ENCODE measurements at regions not wholly inside any gene's neighbourhood (a gene's known extent, or its start where the extent isn't known, plus 50 kb on each side); places are given as distances from the start of the nearest gene placed in this dataset.

DNA sequence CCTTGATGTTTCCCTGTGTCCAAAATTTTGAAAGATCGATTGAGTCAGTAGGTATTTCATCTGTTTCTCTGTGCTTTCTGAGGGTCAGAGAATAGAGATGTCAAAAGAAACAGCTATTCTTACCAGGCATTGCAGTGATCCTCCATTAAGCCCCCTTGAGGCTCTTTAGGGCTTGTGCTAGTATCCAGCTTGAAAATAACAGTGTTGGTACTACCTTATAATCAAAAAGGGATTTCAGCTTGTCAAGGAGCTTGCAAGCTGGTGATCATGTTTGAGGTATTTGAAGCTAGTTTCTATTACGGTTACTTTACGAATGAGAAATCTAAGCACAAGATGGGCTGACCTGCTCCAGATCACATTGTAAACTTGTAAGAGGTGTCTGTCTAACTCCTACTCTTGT lies 103.4 kb downstream of the EDEM1 start:
- Histone ChIP-seq H3K36me3 (no peaks in the 10 kb centered on the region), H3K4me1 (no peaks in the 10 kb centered on the region), H3K27ac (no peak overlapping the region), H3K27me3 (no peaks in the 10 kb centered on the region), H3K9me3 (peaks cover 0 to 9% of the 10 kb centered on the region in 2 donors), H3K4me3 (no peak overlapping the region)
- ATAC-seq (no peak), DNase-seq (no peak)
- TF ChIP-seq, protein P1, sequence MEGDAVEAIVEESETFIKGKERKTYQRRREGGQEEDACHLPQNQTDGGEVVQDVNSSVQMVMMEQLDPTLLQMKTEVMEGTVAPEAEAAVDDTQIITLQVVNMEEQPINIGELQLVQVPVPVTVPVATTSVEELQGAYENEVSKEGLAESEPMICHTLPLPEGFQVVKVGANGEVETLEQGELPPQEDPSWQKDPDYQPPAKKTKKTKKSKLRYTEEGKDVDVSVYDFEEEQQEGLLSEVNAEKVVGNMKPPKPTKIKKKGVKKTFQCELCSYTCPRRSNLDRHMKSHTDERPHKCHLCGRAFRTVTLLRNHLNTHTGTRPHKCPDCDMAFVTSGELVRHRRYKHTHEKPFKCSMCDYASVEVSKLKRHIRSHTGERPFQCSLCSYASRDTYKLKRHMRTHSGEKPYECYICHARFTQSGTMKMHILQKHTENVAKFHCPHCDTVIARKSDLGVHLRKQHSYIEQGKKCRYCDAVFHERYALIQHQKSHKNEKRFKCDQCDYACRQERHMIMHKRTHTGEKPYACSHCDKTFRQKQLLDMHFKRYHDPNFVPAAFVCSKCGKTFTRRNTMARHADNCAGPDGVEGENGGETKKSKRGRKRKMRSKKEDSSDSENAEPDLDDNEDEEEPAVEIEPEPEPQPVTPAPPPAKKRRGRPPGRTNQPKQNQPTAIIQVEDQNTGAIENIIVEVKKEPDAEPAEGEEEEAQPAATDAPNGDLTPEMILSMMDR (IDR thresholded peaks at IDR 0.05): no peak
- intact Hi-C loops (cut with DNase I): no loop called here

GRCh38 chr3:5292512-5292911 lies 105.0 kb downstream of the EDEM1 start:
- no peaks in the 10 kb centered on the region for H3K27me3 ChIP-seq
- intact Hi-C loops (cut with DNase I): no loop called here
- no peaks in the 10 kb centered on the region for H3K4me1 ChIP-seq
- no peak overlapping the region for H3K4me3 ChIP-seq
- DNase-seq: no peak
- ATAC-seq: no peak
- no peaks in the 10 kb centered on the region for H3K36me3 ChIP-seq
- H3K9me3 ChIP-seq: peaks cover 0 to 7% of the 10 kb centered on the region in 2 donors
- no peak overlapping the region for H3K27ac ChIP-seq
- TF ChIP-seq, protein P1 (IDR thresholded peaks at IDR 0.05): no peak

DNA sequence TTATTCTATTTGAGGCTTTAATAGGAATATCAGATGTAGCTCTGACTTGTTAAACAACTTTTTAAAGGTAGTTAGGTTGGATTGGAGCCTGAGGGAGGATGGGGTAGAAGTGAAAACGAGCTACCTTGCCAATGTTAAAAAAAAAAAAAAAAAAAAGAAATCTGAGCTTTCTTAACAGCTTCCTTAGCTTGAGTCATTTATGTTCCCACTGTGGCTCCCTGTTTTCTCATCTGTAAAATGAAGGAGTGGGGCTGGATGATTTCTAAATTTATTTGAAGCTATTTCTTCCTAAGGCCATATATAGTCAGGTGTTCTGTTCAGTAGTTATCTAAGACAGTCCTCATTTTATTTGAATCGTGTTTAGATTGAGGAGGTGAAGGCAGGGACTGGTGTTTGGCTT lies 105.7 kb downstream of the EDEM1 start:
- no peaks in the 10 kb centered on the region for H3K36me3 ChIP-seq
- H3K4me3 ChIP-seq: no peak overlapping the region
- ATAC-seq (no peak), DNase-seq (no peak)
- intact Hi-C loops (cut with DNase I): no loop called here
- H3K9me3 ChIP-seq: peaks cover 0 to under 1% of the 10 kb centered on the region in 2 donors
- no peak overlapping the region for H3K27ac ChIP-seq
- no peaks in the 10 kb centered on the region for H3K4me1 ChIP-seq
- H3K27me3 ChIP-seq: no peaks in the 10 kb centered on the region
- TF ChIP-seq, protein P1 (IDR thresholded peaks at IDR 0.05): no peak

DNA sequence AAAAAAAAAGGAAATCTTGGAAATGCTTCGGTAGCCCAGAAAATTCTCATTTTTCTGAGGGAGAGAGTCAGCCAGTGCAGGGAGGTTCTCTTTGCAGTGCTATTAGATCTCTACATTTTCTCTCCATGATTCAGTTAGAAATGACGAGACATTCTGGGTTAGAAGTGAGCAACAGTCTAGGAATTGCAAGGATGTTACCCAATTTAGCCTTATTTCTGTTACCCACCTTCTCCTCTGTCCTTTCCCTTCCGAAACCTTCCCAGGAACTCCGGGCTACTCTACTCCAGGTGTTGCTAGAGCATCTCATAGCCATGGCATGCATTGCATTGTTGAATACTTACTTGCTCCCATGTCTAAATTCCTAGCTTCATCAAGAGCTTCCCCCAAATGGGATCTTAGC lies 106.8 kb downstream of the EDEM1 start:
- no peaks in the 10 kb centered on the region for H3K27me3 ChIP-seq
- no peaks in the 10 kb centered on the region for H3K9me3 ChIP-seq

DNA sequence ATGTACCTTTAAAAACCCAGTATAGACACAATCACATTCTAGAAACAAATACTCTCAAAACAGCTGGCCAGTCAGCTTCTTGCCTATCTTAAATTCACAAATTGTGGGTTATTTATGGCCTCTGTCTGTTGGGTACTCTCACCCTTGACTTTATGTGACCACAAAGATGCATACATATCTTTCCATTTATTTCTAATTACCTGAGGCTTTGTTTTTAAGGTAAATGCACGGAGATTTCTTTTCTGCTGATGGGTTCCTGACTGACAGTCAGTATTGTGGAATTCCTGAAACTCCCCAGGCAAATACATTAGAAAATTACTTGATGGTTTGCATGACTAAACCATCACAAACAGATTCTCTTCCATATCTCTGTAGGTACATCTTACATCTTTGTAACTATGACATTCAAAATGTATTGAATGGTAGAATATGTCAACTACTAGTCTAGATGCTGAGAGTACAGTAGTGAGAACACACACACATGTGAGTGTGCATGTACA lies 107.7 kb downstream of the EDEM1 start:
- no peaks in the 10 kb centered on the region for H3K4me1 ChIP-seq
- no peaks in the 10 kb centered on the region for H3K9me3 ChIP-seq
- no peak overlapping the region for H3K27ac ChIP-seq
- TF ChIP-seq, protein P1 (IDR thresholded peaks at IDR 0.05): no peak
- DNase-seq (no peak), ATAC-seq (no peak)
- H3K27me3 ChIP-seq: no peaks in the 10 kb centered on the region
- intact Hi-C loops (cut with DNase I): no loop called here
- H3K36me3 ChIP-seq: no peaks in the 10 kb centered on the region
- H3K4me3 ChIP-seq: no peak overlapping the region

More for the DNA sequence above, 106.8 kb downstream of the EDEM1 start:
- Histone ChIP-seq H3K27ac (no peak overlapping the region), H3K4me3 (no peak overlapping the region), H3K36me3 (no peaks in the 10 kb centered on the region), H3K4me1 (no peaks in the 10 kb centered on the region)
- DNase-seq: no peak
- TF ChIP-seq, protein P1 (IDR thresholded peaks at IDR 0.05): no peak
- intact Hi-C loops (cut with DNase I): no loop called here
- no peak for ATAC-seq
